ENCODE measurements at regions not wholly inside any gene's neighbourhood (a gene's known extent, or its start where the extent isn't known, plus 50 kb on each side); places are given as distances from the start of the nearest gene placed in this dataset.

DNA sequence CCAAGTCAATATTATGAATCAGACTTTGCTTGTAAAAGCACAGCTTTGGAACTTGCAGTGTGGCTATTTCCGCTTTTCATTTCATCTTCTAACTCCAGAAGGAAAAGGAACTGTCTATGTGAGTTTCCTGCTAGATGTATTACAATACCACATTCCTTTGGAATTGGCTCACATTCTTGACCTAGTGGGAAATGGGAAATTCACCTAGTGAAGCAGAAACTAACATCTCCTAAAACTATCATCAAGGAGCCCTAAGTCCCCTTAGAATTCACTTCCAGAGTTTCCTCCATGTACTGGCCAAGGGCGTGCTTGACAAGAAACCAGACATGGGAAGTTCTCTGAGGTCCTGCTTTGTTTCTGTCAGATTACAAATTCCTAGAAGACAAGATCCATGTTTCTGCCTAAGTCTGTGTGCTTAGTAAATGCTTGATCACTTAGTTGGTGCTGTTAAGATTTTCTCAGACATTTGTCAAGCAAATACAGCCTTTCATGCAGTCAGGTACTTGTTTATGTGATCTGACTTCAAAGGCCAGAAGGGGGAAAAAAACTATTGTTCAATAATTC lies 275.7 kb upstream of the FN1 start:
- DNase-seq, result no peak

DNA sequence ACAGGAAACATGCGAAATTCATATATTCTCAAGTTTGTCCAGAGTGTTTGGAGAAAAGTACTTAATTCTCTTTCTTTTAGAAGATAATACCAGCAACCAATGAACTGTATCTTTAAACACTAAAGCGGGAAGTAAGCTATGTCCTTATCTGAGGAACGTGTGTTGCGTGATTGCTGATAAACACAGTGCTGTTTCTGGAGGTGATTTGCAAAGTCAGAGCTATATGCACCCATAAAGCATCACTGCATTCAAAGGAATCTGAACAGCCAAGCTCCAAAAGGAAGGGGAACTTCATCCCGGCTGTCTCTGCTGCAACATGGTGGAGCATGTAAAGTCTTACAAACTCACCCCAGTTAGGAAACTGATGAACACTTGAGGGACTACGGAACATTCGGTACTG lies 271.7 kb upstream of the FN1 start:
- DNase-seq, result no peak

DNA sequence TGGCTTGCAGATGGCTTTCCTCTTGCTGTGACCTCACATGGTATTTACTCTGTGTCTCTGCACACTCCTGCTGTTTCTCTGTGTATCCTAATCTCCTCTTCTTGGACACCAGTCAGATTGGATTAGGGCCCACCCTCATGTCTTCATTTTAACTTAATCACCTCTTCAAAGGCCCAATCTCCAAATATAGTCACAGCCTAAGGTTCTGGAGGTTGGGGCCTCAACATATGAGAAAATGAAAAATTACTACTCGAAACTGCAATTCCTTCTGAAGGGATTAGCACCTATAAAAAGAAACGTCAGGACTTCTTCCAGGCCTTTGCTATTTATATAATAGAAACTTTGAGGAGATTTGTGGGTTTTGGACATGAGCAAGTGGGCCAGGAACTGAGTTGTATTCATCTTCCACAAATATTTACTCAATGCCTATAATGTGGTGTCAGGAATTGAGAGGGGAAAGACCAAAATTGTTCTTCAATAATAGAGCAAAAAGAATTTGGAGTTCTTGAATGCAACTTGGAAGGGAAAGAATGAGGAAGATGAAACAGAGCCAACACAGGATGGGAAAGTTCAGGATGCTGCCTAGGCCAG lies 270.0 kb upstream of the FN1 start:
- DNase-seq, result no peak

DNA sequence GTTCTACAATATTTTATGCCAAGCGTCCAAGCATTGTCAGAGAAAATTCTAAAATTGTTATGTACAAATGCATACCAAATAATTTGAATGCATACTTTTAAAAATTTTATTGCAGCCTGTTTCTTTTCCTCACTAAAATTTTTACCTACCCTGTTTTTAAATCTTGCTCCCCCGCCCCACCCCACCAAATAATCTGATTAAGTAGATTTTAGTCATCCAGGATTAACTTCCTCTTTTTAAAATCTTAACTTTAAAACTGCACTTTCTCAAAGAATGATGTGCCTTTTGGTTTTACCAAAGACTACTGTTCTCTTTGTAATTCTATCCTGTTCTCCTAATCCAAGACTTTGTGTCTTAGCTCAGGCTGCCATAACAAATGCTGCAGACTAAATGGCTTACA lies 269.4 kb upstream of the FN1 start:
- DNase-seq, result no peak

DNA sequence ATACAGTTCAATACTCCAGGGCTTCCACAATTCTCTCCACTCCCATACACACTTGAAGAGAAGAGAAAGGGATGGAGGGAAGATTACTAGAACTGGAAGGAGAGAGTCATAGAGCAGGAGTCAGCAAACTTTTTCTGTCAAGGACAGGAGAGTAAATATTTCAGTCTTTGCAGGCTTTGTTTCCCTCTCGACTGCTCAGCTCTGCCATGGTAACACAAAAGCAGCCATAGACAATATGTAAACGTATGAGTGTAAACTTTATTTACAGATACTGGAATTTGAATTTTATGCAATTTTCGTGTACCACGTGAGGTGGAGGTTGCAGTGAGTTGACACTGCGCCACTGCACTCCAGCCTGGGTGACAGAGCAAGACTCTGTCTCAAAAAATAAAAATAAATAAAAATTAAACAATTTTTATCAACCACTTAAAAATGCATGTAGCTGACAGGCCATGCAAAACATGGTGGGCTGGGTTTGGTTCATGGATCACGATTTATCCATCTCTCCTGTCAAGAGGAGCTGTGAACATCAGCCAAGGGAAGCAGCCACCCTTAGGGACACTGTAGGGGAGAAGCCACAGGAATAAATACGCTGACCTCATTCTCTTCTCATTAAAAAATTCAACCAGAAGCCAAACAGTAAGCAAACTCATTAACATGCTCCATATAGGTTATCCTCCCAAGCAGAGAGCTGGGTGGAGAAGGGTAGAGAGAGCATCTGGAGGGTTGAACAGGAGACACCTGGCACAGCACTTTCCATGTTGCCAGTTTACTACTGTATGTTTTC lies 266.4 kb upstream of the FN1 start:
- DNase-seq, result no peak

DNA sequence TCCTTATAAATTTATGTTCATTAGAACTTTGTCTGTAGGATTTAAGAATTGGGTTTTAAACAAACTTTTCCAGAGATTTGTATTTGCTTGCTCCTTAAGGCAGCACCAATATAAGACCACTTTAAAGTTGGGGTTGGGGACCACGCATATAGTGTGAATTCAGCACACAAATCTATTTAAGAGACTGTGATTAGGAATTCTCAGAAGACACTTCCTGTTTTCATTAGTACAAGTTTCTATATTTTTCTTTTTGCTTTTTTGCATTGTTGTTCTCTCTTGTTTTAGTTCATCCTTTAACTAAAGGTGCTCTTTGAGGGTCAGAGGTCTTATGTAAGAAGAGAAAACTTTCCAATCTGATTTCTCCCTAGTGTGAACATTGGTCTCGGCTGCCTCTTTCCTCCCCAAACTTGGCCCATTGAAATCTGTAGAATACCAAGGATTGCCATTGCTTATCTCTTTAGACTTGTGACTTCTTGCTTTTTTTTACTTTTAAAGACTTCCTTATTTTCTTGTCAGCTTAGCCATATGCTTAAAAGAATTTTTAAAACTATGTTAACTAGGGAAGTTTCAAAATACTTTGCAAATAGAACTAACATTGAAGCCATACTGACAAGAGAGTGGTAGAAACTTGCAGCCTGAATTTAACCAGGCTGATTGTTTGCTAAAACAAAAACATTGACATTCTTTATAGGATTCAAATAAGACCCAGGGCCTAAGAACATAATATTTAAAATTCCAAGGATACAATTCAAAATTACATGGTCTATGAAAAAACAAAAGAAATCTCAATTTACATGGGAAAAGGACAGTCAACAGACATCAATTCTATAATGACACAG lies 264.1 kb upstream of the FN1 start:
- no peak for DNase-seq

DNA sequence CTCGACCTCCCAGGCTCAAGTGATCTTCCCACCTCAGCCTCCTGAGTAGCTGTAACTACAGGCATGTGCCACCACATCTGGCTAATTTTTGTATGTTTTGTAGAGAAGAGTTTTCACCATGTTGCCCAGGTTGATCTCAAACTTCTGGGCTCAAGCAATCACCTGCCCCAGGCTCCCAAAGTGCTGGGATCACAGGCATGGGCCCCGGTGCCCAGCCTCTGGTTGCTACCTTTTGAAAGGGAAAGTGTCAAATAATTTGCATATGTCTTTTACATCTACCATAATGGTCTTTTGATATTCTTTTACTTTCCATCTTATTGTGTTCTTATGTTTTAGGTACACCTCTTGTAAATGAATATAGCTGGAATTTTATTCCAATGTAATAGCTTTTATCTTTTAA lies 263.1 kb upstream of the FN1 start:
- DNase-seq, result no peak

DNA sequence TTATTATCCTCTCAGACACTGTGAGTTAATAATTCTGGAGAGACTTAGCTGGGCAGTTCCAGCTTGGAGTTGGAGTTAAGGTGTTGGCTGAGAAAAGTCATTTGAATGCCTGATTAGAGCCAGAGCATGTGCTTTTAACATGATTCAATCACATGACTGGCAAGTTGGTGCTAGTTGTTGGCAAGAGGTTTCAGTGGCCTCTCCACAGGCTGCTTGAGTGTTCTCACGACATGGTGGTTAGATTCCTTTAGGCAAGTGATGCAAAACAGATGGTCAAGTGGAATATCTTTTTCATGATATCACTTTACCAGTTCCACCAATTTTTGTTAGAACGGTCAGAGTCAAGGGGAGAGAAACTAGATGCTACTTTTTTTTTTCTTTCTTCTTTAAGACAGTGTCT lies 262.7 kb upstream of the FN1 start:
- DNase-seq, result no peak

DNA sequence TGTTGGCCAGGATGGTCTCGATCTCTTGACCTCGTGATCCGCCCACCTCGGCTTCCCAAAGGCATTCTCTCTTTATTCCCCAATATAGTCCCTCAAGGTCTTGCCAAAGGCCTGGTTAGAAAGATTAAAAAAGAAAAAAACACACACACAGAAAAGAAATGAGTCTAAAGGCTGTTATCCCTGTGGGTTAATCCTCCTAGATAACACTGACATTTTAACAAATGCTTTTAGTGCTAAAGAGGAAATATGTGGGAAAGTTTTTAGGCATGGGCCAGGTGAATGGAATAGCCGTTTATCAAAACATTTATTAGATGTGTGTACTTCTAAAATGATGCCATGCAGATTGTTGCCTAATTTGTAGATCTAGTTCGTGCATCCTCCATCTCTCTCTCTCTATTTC lies 261.6 kb upstream of the FN1 start:
- no peak for DNase-seq

DNA sequence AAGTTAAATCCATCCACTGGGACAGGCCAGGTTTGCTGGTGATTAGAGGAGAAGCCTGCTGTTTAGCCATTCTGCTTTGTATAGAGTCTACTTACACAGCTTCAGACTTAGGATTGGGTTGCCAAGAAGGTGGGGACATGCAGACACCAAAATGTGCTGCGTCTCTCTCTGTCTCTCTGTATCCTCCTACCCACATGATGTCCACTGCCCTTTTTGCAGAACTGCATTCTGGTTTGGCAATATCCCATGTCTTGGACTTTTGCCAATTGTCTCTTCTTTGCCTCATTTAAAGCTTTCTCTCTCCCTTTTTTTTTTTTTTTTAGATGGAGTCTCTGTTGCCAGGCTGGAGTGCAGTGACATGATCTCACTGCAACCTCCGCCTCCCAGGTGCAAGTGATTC lies 261.1 kb upstream of the FN1 start:
- DNase-seq, result no peak

DNA sequence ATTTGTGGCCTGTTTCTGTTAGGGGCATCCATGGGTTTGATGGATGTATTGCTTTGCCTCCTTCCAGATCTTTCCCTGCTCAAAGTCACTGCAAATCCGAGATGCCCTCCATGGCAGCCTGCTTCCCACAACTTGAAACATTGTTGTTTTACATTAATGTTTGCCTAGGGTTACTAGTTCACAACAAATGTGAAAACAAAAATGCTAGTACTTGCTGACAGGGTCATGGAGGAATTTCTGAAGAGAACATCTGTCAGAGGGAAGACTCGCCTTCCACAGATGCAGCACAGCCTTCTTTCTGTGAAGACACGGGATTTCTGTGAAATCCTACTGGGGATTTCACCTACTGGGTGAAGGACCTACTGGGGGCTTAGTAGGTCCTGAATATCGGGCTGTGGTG lies 260.0 kb upstream of the FN1 start:
- DNase-seq, result no peak

DNA sequence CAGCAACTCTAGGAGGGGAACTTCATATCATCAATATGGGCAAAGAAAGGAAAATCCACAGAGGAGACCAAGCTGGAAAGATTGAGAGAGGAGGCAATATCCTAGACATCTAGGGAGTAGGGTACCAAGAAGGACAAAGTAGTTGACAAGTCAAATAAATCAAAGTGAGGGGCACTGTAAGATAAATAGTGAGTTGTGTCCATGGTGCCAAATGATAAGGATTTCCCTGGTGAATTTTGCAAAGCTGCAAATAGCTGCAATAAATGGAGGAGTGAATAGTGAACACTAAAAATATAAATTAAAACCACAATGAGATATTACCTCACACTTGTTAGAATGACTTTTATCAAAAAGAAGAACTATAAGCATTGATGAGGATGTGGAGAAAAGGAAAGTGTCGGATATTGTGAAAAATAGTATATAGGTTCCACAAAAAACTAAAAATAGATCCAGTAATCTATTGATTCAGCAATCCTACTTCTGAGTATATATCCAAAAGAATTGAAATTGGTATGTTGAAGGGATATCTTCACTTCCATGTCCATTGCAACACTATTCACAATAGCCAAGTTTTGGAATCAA lies 258.2 kb upstream of the FN1 start:
- no peak for DNase-seq

DNA sequence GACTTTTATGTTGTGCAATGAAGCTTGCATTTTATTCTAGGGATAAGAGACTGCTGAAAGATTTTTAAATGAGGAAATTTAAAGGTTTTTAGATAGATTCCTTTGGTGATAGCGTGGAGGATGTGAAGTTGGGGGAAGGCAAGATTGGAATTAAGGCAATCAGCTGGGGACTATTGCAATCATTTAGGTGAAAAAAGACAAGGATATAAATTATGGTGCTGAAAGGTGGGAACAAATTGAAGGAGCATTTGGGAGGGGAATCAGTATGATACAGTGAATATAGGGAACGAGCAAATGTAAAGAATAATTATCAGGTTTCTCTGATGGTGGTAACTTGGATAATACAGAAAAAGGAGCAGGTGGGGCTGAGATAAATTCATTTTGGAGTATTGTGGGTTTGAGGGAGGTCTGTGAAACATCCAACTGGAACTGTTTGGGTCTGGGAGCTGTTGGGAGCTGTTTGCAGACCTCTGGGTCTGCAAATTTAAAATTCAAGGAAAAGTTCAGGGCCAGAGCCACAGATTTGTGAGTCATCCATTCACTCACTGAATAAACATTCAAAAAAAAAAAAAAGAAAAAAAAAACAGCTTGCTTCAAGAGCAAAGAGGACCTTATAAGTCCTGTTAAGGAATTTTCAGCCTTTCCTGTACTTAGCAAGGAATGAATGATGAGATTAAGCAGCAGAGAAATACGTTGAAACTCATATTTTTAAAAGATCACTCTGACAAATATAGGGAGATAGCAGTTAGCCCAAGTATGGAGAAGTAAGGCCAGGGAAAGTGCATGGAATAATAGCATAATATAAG lies 257.5 kb upstream of the FN1 start:
- DNase-seq, result no peak

DNA sequence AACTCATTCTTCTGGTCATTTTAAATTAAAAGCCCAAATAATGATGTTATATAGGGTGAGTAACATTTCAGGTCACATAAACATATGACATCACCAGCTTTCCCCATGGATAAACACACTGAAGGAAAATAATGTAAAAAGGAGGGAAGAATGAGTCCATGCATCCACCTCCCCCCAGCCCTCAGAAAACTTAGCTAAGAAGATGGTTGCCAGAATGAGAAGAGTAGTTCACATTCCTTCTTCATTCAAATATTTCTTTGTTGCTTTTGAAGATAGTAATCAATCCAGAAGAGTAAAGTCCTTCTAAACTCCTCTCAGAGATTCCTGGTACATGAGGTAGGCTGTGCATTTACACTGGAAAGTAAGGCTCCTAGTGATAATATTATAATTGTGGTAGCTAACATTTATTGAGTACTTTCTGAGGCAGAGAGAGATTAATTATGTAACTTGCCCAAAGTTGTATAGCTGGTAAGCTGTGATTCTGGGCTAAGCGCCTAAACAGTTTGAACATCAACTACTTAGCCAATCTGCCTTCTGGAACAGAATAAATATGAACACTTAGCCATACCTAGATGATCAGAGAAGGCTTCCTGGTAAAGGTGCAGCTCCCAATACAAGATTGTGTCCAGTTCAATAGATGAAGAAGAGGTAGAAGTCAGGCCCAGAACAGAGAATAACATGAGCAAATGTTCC lies 256.7 kb upstream of the FN1 start:
- DNase-seq, result no peak

DNA sequence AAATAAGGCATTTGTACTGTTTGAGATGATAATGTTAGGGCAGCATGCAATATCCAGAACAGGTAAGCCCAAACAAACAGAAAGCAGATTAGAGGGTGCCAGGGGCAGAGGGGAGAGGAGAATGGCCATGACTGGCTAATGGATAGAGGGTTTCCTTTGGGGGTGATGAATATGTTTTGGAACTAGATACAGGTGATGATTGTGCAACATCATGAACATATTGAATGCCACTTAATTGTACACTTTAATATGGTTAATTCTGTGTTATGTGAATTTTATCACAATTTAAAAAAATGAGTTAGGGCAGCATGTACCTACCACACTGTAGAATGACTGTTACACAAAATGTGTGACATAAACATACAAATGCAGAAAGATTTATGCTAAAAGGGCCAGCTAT lies 255.5 kb upstream of the FN1 start:
- no peak for DNase-seq

DNA sequence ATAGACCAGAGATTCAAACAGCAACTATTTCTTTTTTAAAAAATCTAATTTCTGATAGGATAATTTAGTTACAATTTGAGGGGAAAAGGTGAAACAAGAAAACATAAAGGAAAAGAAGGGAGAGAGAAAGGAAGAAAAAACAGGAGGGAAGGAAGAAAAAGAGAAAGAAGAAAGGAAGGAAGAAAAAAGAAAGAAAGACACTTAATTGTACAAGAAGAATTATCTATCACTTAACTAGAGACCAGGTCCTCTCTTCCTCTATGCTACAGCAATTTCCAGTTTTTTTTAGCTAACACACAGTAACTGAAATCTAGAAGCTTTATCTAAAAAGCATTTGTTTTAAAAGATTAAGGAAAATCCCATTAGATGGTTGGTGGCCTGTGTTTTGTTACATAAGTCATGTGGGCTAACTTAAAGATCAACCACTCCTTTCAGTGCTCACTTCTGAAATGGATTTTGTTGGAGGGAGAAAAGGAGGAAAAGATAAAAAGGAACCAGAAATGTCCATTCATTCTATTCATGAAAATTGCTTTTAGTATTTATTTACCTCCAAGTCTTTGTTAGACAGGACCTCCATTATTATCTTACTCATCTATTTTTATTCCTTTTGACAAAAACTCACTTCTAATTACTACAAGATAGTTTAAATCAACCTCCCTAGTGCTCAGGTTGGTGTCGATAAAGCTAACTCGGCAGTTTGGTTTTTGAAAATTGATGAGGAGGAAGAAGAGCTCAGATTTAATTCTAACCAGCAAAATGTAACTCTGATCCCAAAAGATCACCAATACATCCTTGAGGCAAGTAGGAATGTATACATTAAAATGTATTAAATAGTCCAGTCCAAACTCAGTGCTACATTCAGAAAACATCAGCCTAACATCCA lies 251.5 kb upstream of the FN1 start:
- no peak for DNase-seq

DNA sequence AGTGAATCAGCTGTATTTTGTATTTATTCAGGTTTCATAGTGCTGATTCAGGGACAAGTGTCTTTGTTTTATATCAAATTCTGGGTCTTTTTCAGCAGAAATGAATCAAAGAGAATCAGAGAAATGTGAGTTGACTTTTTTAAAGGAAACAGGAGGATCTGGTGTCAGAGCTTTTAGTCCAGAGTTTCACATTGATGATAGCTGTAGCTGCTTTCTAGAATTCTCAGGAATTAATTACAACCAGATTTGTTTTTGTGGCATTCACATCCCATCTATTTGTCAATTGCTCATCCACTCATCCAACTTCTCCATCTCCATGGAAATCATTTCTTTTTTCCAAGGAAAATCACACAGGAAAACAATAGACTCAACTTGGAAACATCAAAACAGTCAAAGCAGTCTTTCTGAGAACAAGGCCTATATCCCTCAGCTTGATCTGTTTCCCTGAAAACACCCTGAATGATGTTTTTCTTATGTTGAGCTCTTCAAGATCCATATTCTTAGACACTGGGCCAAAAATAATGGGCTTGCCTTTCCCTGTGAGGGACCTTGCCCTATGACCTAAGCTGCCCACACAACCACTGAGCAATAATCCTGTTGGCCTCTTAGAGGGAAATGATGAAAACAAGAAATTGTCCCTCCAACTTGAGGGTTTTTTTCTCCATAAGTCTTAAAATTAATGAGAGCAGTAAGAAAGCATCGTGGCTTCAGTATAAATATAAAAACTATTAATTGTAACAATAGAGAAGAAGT lies 249.5 kb upstream of the FN1 start:
- DNase-seq, result no peak

DNA sequence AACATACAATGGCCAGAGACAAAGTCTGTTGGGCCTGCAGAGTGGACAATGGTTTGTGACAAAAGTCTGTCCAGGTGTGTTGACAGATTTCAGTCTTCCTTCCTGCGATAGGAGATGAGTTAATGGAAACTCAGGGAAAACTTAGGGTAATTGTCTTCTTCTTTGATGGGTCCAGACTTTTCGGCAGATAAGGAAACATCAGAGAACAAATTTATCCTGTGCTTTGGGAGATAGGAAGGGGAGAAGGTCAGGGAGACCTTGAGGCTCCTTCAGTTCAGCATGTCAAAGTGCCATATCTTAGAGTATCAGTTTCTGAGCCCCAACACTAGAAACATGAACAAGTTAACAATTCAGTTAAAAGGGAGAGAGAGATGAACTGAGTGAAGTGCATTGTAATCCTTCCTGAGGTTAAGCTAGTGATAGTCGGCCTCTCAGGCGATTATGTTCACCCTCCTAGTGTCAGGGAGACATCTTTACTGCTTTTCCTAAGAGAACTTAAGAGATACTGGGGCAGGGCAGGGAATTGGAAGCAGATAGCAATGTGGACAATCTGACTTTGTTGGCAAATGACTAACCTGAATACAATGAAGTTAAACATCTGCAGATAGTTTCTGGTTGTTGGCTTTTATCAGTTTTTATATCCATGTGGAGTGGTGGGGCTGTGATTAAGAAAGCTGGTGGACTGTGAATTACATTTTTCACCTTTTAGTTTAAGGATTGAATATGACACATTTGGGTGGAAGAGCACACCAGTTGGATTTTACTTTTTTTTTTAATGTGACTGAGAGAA lies 248.8 kb upstream of the FN1 start:
- DNase-seq, result no peak

DNA sequence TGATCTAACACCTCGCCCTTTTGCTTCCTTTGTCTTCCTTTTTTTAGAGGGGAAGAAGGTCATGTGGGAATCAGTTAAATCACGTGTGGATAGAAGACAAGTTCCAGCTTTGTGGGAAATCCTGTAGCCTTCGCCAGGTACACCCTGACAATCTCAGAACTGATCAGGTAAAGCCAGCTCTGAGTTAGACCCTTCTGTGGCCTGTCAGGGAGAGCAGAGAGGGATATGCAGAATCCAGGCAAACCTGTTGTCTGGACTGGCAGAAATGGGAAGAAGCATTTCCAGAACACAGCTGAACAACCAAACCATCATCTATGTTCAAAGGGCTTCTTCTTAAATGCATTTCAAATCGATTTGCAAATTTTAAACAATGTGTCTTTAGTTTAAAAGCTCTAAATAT lies 247.4 kb upstream of the FN1 start:
- DNase-seq, result no peak

Data from NCI-H1048 (cell line).